ENCODE measurements at regions not wholly inside any gene's neighbourhood (a gene's known extent, or its start where the extent isn't known, plus 50 kb on each side); places are given as distances from the start of the nearest gene placed in this dataset.

DNA sequence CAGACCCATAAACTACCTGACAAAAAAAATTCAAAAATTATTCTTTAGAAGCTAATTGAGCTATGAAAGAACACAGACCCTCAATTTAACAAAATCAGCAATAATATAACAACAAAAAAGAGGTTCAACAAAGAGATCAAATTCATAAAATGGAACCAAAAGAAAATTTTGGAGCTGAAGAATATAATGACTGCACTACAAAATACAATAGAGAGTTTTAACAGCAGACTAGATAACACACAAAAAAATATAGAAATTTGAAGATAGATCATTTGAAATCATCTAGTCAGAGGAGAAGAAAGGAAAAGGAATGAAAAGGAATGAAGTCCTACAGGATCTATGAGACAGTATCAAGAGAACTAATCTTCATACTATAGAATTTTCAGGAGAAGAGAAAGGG is 422.1 kb downstream of the PAX1 start:
- DNase-seq (ENCODE audit: low read depth) (no peak), FAIRE-seq (no peak)
- H3K27me3 Mint-ChIP-seq (ENCODE audit: low read depth, unreplicated experiment) = no peaks in the 10 kb centered on the region
- H3K4me1 ChIP-seq (ENCODE audit: insufficient read depth, low read length) = no peaks in the 10 kb centered on the region
- H3K4me3 Mint-ChIP-seq (ENCODE audit: unreplicated experiment) = no peak overlapping the region
- no peak overlapping the region for H3K27ac ChIP-seq (ENCODE audit: low read depth, low read length)
- H4K20me1 ChIP-seq (ENCODE audit: insufficient read depth, low read length) = no peaks in the 10 kb centered on the region
- H3K4me1 Mint-ChIP-seq (ENCODE audit: low read depth, unreplicated experiment) = no peaks in the 10 kb centered on the region
- no peak overlapping the region for H3K27ac Mint-ChIP-seq (ENCODE audit: unreplicated experiment)
- H3K9me3 ChIP-seq (ENCODE audit: insufficient read depth, low read depth, low read length) = peaks cover 3% of the 10 kb centered on the region
- no peak for TF ChIP-seq EZH2 (IDR thresholded peaks at IDR 0.05; ENCODE audit: insufficient read depth, low read length)
- TF ChIP-seq, protein P1, sequence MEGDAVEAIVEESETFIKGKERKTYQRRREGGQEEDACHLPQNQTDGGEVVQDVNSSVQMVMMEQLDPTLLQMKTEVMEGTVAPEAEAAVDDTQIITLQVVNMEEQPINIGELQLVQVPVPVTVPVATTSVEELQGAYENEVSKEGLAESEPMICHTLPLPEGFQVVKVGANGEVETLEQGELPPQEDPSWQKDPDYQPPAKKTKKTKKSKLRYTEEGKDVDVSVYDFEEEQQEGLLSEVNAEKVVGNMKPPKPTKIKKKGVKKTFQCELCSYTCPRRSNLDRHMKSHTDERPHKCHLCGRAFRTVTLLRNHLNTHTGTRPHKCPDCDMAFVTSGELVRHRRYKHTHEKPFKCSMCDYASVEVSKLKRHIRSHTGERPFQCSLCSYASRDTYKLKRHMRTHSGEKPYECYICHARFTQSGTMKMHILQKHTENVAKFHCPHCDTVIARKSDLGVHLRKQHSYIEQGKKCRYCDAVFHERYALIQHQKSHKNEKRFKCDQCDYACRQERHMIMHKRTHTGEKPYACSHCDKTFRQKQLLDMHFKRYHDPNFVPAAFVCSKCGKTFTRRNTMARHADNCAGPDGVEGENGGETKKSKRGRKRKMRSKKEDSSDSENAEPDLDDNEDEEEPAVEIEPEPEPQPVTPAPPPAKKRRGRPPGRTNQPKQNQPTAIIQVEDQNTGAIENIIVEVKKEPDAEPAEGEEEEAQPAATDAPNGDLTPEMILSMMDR (IDR thresholded peaks at IDR 0.05; ENCODE audit: insufficient read depth, low read depth, low read length) = no peak
- H3K4me3 ChIP-seq (ENCODE audit: insufficient read depth, low read depth, low read length) = no peak overlapping the region
- no peaks in the 10 kb centered on the region for H3K36me3 ChIP-seq (ENCODE audit: insufficient read depth, low read length)
- H3K27me3 ChIP-seq (ENCODE audit: insufficient read depth, low read length) = no peaks in the 10 kb centered on the region
- no peak overlapping the region for H3K4me2 ChIP-seq (ENCODE audit: low read length)
- peaks cover 1% of the 10 kb centered on the region for H3K36me3 Mint-ChIP-seq (ENCODE audit: low read depth, unreplicated experiment)
- H3K9ac ChIP-seq (ENCODE audit: low read length) = no peak overlapping the region
- no peak overlapping the region for H2AFZ ChIP-seq (ENCODE audit: low read depth, low read length)
- H3K79me2 ChIP-seq (ENCODE audit: insufficient read depth, low read length) = no peaks in the 10 kb centered on the region
- H3K9me3 Mint-ChIP-seq (ENCODE audit: unreplicated experiment) = peaks cover 13% of the 10 kb centered on the region

DNA sequence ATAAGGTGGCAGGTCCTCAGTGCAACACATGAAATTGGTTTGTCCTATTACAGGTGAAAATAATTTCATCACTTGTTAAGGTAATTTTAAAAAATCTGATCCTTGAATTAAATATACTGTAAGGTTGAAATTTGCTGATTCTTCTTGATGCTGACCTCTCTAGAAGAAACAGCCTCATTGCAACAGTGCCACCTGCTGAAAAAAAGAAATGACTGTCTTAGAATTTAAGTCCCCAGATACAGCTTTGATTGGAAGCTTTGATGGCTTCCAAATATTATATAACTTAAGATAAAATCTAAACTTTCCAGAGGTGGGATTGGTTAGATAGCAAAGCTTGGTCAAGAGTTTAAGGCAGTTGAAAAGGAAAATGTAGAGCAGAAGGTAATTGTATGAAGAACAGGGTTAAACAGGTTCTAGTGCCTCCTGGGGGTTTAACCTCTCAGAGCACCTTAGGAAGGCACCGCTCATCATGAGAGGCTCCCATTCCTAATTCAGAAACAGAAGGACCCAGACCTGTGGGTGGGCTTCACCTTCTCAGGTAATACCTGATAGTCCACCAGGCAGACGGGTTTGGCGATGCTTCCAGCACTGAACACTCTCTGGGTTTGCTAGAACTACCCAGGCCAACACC is 401.0 kb downstream of the PAX1 start:
- Mint-ChIP-seq H3K9me3 (ENCODE audit: unreplicated experiment) (peaks cover 3% of the 10 kb centered on the region), H3K4me1 (ENCODE audit: low read depth, unreplicated experiment) (no peaks in the 10 kb centered on the region), H3K27me3 (ENCODE audit: low read depth, unreplicated experiment) (peaks cover 42% of the 10 kb centered on the region), H3K4me3 (ENCODE audit: unreplicated experiment) (no peak overlapping the region), H3K27ac (ENCODE audit: unreplicated experiment) (no peak overlapping the region), H3K36me3 (ENCODE audit: low read depth, unreplicated experiment) (no peaks in the 10 kb centered on the region)
- H3K4me1 ChIP-seq (ENCODE audit: insufficient read depth, low read length) = no peaks in the 10 kb centered on the region
- H3K9me3 ChIP-seq (ENCODE audit: insufficient read depth, low read depth, low read length) = no peaks in the 10 kb centered on the region
- no peak overlapping the region for H2AFZ ChIP-seq (ENCODE audit: low read depth, low read length)
- H3K79me2 ChIP-seq (ENCODE audit: insufficient read depth, low read length) = no peaks in the 10 kb centered on the region
- no peak overlapping the region for H3K4me3 ChIP-seq (ENCODE audit: insufficient read depth, low read depth, low read length)
- DNase-seq (ENCODE audit: low read depth) (no peak), FAIRE-seq (no peak)
- H3K27me3 ChIP-seq (ENCODE audit: insufficient read depth, low read length) = no peaks in the 10 kb centered on the region
- no peak overlapping the region for H3K27ac ChIP-seq (ENCODE audit: low read depth, low read length)
- TF ChIP-seq, protein P1 (IDR thresholded peaks at IDR 0.05; ENCODE audit: insufficient read depth, low read depth, low read length) = peak; percentile 34
- no peak for TF ChIP-seq EZH2 (IDR thresholded peaks at IDR 0.05; ENCODE audit: insufficient read depth, low read length)
- no peaks in the 10 kb centered on the region for H4K20me1 ChIP-seq (ENCODE audit: insufficient read depth, low read length)
- H3K36me3 ChIP-seq (ENCODE audit: insufficient read depth, low read length) = no peaks in the 10 kb centered on the region
- H3K9ac ChIP-seq (ENCODE audit: low read length) = no peak overlapping the region
- H3K4me2 ChIP-seq (ENCODE audit: low read length) = no peak overlapping the region

DNA sequence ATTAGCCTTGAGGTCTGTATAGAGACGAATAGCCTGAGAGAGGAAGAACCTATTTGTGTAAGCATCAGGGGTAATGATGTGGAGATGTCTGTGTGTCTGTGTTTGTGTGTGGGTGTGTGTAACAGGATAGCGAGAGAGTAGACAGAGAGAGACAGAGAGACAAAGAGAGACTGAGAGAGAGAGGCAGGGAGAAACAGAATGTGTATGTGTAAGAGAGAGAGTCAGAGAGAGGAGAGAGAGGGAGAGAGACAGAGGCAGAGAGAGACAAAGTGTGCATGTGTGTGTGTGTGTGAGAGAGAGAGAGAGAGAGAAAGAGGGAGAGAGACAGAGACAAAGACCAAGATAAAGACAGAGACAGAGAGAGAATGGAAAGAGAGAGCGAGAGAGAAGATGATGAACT is 396.1 kb downstream of the PAX1 start:
- Histone ChIP-seq H2AFZ (ENCODE audit: low read depth, low read length) (no peak overlapping the region), H3K27ac (ENCODE audit: low read depth, low read length) (no peak overlapping the region), H3K4me2 (ENCODE audit: low read length) (no peak overlapping the region), H3K9me3 (ENCODE audit: insufficient read depth, low read depth, low read length) (no peaks in the 10 kb centered on the region), H4K20me1 (ENCODE audit: insufficient read depth, low read length) (no peaks in the 10 kb centered on the region), H3K4me1 (ENCODE audit: insufficient read depth, low read length) (no peaks in the 10 kb centered on the region), H3K4me3 (ENCODE audit: insufficient read depth, low read depth, low read length) (no peak overlapping the region), H3K79me2 (ENCODE audit: insufficient read depth, low read length) (no peaks in the 10 kb centered on the region), H3K9ac (ENCODE audit: low read length) (no peak overlapping the region), H3K36me3 (ENCODE audit: insufficient read depth, low read length) (no peaks in the 10 kb centered on the region), H3K27me3 (ENCODE audit: insufficient read depth, low read length) (no peaks in the 10 kb centered on the region)
- no peak for DNase-seq (ENCODE audit: low read depth)
- TF ChIP-seq, protein P1 (IDR thresholded peaks at IDR 0.05; ENCODE audit: insufficient read depth, low read depth, low read length) = no peak
- TF ChIP-seq EZH2 (IDR thresholded peaks at IDR 0.05; ENCODE audit: insufficient read depth, low read length) = no peak
- Mint-ChIP-seq H3K36me3 (ENCODE audit: low read depth, unreplicated experiment) (no peaks in the 10 kb centered on the region), H3K27me3 (ENCODE audit: low read depth, unreplicated experiment) (peaks cover 23% of the 10 kb centered on the region), H3K4me3 (ENCODE audit: unreplicated experiment) (no peak overlapping the region), H3K27ac (ENCODE audit: unreplicated experiment) (no peak overlapping the region), H3K4me1 (ENCODE audit: low read depth, unreplicated experiment) (no peaks in the 10 kb centered on the region), H3K9me3 (ENCODE audit: unreplicated experiment) (peaks cover 4% of the 10 kb centered on the region)
- FAIRE-seq = no peak

All from astrocyte (in vitro differentiated cells and primary cell).